OCI-LY7 (cell line): ENCODE measurements at regions not wholly inside any gene's neighbourhood (a gene's known extent, or its start where the extent isn't known, plus 50 kb on each side); places are given as distances from the start of the nearest gene placed in this dataset.
A peak's percentile ranks its signal among the peaks of the same experiment; 100 is the strongest.

Source experiments
- BruUV-seq: library from RNA; stranded (reverse); fragments of 400-500 nt; replicated peaks from 2 replicates; lab custom pipeline; 2021; lab: Mats Ljungman, UMichigan
- CTCF ChIA-PET: fragments of 300-600 bp; sonication (Branson Sonifier 250); formaldehyde crosslinking; loops from one replicate; lab custom pipeline; 2022; ENCODE audit warnings: antibody characterized with exemption; ENCODE audit not compliant: unreplicated experiment; lab: Charles Lee
- POLR2A ChIA-PET: fragments of 300-600 bp; sonication (Branson Sonifier 250); formaldehyde crosslinking; loops from one replicate; lab custom pipeline; 2022; ENCODE audit warnings: antibody characterized with exemption; lab: Charles Lee
- DNase-seq: peaks from one replicate; pipeline ENCODE4 v3.0.0-alpha.2; 2015; ENCODE audit warnings: low spot score
- H2AFZ ChIP-seq: fragments of 200-600 bp; sonication (generic), shearing (Covaris generic); 2 replicates; pipeline ENCODE4 v1.6.1; 2014; ENCODE audit warnings: mild to moderate bottlenecking, antibody characterized with exemption, low read length, moderate library complexity
- H3K27ac ChIP-seq: fragments of 200-600 bp; sonication (generic); 2 replicates; pipeline ENCODE4 v1.5.1; 2014; ENCODE audit warnings: mixed run types, low read depth, mild to moderate bottlenecking, moderate library complexity, low read length, inconsistent platforms; ENCODE audit not compliant: poor library complexity, severe bottlenecking
- H3K36me3 ChIP-seq: fragments of 200-600 bp; sonication (generic); 2 replicates; pipeline ENCODE4 v1.6.1; 2014; ENCODE audit warnings: mild to moderate bottlenecking, antibody characterized with exemption, low read length, moderate library complexity, mixed read lengths; ENCODE audit not compliant: insufficient read depth
- H3K4me1 ChIP-seq: fragments of 200-600 bp; sonication (generic); 2 replicates; pipeline ENCODE4 v1.5.1; 2014; ENCODE audit warnings: mild to moderate bottlenecking, low read length; ENCODE audit not compliant: insufficient read depth, poor library complexity, severe bottlenecking
- H3K4me2 ChIP-seq: fragments of 200-600 bp; sonication (generic); 2 replicates; pipeline ENCODE4 v1.6.1; 2014; ENCODE audit warnings: mild to moderate bottlenecking, low read length
- H3K4me3 ChIP-seq: fragments of 200-600 bp; sonication (generic); 2 replicates; pipeline ENCODE4 v1.5.1; 2014; ENCODE audit warnings: mild to moderate bottlenecking, low read depth, low read length; ENCODE audit not compliant: poor library complexity, severe bottlenecking
- H3K79me2 ChIP-seq: fragments of 200-600 bp; sonication (generic); 2 replicates; pipeline ENCODE4 v1.6.1; 2016; ENCODE audit warnings: low read depth, mild to moderate bottlenecking, low read length, moderate library complexity, mixed read lengths; ENCODE audit not compliant: insufficient read depth
- H3K9me2 ChIP-seq: fragments of 200-600 bp; sonication (generic); 2 replicates; pipeline ENCODE4 v1.6.1; 2016; ENCODE audit warnings: mild to moderate bottlenecking, low read length, mixed read lengths; ENCODE audit not compliant: insufficient read depth
- H3K9me3 ChIP-seq: fragments of 200-600 bp; sonication (generic); 2 replicates; pipeline ENCODE4 v1.6.1; 2014; ENCODE audit warnings: mild to moderate bottlenecking, mixed run types, low read length, mixed read lengths
- H4K20me1 ChIP-seq: fragments of 200-600 bp; sonication (generic); 2 replicates; pipeline ENCODE4 v1.6.1; 2014; ENCODE audit warnings: mild to moderate bottlenecking, antibody characterized with exemption, low read length, moderate library complexity, mixed read lengths; ENCODE audit not compliant: insufficient read depth
- EZH2phosphoT487 ChIP-seq: fragments of 200-600 bp; sonication (generic); IDR thresholded peaks from 2 replicates; pipeline ENCODE4 v1.6.1; 2018; ENCODE audit warnings: low read depth, borderline replicate concordance, mild to moderate bottlenecking, mixed run types, antibody characterized with exemption, low read length, moderate library complexity, mixed read lengths
- intact Hi-C: fragments of 100-400 bp; cut with micrococcal nuclease; formaldehyde crosslinking; loops from one replicate; pipeline ENCODE4 v1.10.0; 2022; ENCODE audit not compliant: unreplicated experiment
- TF ChIP-seq, protein P1 (sequence below): fragments of 200-600 bp; sonication (generic); conservative IDR thresholded peaks from 2 replicates; pipeline ENCODE4 v1.5.1; 2014; ENCODE audit warnings: mild to moderate bottlenecking, antibody characterized with exemption, low read length, moderate library complexity, mixed read lengths

DNA sequence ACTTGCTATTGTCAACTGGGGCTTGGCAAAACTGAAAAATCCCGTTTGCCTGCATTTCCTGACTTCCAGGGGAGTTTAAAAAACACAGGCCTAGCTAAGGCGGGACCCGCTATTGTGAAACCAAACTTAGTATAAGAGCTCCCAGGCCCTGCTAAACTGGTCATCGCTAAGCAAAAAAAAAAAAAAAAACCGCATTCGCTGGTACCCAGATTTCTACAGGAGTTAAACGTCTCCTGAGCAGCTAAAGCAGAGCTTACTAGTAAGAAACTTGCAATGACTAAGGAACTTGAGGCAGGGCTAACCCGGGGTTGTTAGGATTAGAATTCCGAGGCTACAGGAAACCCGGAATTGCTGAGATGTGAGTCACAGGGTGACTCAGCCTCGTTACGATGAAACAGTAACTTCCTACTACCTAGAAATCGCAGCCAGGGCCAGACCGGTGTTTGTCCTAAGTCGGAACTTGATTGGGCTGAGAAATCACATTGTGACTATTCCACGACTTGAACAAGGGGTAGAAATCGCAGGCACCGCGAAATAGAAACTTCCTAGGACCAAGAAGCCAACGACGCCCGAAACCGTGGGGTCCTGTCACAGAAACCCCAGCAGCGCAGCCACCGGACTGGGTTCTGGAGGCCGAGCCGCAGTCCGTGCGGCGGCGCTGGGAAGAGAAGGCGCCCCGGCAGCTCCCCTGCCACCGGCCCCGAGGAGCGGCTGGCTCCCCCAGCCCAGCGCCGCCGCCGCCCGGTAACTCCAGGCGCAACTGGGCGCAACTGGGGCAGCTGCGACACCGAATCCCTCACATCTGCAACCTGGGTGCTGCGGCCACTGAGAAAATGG lies 89.4 kb downstream of the ANXA2R start:
- CTCF ChIA-PET = no interaction called here
- H3K4me3 ChIP-seq = peak overlapping the region; percentile 68
- TF ChIP-seq, protein P1, sequence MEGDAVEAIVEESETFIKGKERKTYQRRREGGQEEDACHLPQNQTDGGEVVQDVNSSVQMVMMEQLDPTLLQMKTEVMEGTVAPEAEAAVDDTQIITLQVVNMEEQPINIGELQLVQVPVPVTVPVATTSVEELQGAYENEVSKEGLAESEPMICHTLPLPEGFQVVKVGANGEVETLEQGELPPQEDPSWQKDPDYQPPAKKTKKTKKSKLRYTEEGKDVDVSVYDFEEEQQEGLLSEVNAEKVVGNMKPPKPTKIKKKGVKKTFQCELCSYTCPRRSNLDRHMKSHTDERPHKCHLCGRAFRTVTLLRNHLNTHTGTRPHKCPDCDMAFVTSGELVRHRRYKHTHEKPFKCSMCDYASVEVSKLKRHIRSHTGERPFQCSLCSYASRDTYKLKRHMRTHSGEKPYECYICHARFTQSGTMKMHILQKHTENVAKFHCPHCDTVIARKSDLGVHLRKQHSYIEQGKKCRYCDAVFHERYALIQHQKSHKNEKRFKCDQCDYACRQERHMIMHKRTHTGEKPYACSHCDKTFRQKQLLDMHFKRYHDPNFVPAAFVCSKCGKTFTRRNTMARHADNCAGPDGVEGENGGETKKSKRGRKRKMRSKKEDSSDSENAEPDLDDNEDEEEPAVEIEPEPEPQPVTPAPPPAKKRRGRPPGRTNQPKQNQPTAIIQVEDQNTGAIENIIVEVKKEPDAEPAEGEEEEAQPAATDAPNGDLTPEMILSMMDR = no peak
- peak; percentile 44; the same call in 1 of the 2 replicates for TF ChIP-seq EZH2phosphoT487
- peak overlapping the region; percentile 87 for H2AFZ ChIP-seq
- no TSS peak for BruUV-seq
- H3K4me1 ChIP-seq = peaks cover 28% of the 10 kb centered on the region
- H3K79me2 ChIP-seq = no peaks in the 10 kb centered on the region
- peak; percentile 36 for DNase-seq
- H3K9me2 ChIP-seq = no peaks in the 10 kb centered on the region
- peak overlapping the region; percentile 81 for H3K4me2 ChIP-seq
- no peaks in the 10 kb centered on the region for H3K36me3 ChIP-seq
- POLR2A ChIA-PET = interaction anchor here (0.5 to 1.4 kb wide), 3 partner anchors 21 to 76 kb away, joined by 3 to 10 read pairs (median 5); no protein-coding TSS in a partner anchor
- intact Hi-C loops = loop anchor here (5.0 kb wide), 1 partner anchor 92 kb away; the partner anchor contains the start of gene ANXA2R
- H3K27ac ChIP-seq = no peak overlapping the region
- H4K20me1 ChIP-seq = no peaks in the 10 kb centered on the region
- no peaks in the 10 kb centered on the region for H3K9me3 ChIP-seq

DNA sequence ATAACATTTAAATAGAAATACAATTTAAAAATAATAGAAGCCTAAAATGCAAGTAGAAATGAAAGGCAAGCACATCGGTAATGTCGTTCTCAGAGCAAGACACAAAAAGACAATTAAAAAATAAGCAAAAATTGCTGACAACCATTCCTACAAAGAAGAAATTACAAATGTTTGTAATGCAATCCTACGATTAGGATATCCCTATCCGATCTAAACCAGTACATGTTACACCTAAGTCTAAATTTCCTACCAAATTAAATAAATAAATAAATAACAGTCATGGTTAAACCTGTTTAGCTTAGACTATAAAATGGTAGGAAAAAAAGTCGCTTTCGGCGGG lies 90.0 kb downstream of the ANXA2R start:
- Histone ChIP-seq H3K36me3 (no peaks in the 10 kb centered on the region), H3K4me2 (peak overlapping the region; percentile 81), H3K9me3 (no peaks in the 10 kb centered on the region), H3K27ac (no peak overlapping the region), H4K20me1 (no peaks in the 10 kb centered on the region), H3K79me2 (no peaks in the 10 kb centered on the region), H2AFZ (peak overlapping the region; percentile 87; the same call in 1 of the 2 replicates), H3K4me1 (peaks cover 28% of the 10 kb centered on the region), H3K9me2 (no peaks in the 10 kb centered on the region), H3K4me3 (peak overlapping the region; percentile 68)
- ChIA-PET CTCF (no interaction called here), POLR2A (interaction anchor here (0.5 to 1.4 kb wide), 3 partner anchors 22 to 77 kb away, joined by 3 to 10 read pairs (median 5); no protein-coding TSS in a partner anchor)
- DNase-seq = no peak
- intact Hi-C loops = loop anchor here (5.0 kb wide), 1 partner anchor 92 kb away; the partner anchor contains the start of gene ANXA2R
- no TSS peak for BruUV-seq
- TF ChIP-seq, protein P1 = no peak
- TF ChIP-seq EZH2phosphoT487 = no peak
